Neural cell (in vitro differentiated cells): ENCODE measurements at regions not wholly inside any gene's neighbourhood (a gene's known extent, or its start where the extent isn't known, plus 50 kb on each side); places are given as distances from the start of the nearest gene placed in this dataset.

Experiments
- H2AFZ ChIP-seq: fragments of 200-600, 300-800 bp; sonication (generic), shearing (Covaris generic); 2 replicates; pipeline ENCODE4 v1.6.0; 2014; ENCODE audit warnings: low read depth, mild to moderate bottlenecking, antibody characterized with exemption, low read length, moderate library complexity
- H3F3A ChIP-seq: fragments of 200-600 bp; shearing (Covaris generic); 2 replicates; pipeline ENCODE4 v1.6.1; 2016; ENCODE audit warnings: mild to moderate bottlenecking, moderate library complexity, mixed read lengths, antibody characterized with exemption, low read length; ENCODE audit not compliant: insufficient read depth, poor library complexity, severe bottlenecking
- H3K27ac ChIP-seq: fragments of 200-600, 300-800 bp; sonication (generic), shearing (Covaris generic); 2 replicates; pipeline ENCODE4 v1.5.1; 2014; ENCODE audit warnings: mild to moderate bottlenecking, low read length, moderate library complexity
- H3K27me3 ChIP-seq: fragments of 300-800, 200-600 bp; sonication (generic), shearing (Covaris generic); 2 replicates; pipeline ENCODE4 v1.6.0; 2014; ENCODE audit warnings: mild to moderate bottlenecking, low read depth, low read length, moderate library complexity; ENCODE audit not compliant: insufficient read depth
- H3K36me3 ChIP-seq: fragments of 300-800, 200-600 bp; sonication (generic), shearing (Covaris generic); 2 replicates; pipeline ENCODE4 v1.5.1; 2014; ENCODE audit warnings: mild to moderate bottlenecking, antibody characterized with exemption, low read length, moderate library complexity; ENCODE audit not compliant: insufficient read depth
- H3K4me2 ChIP-seq: fragments of 300-800, 200-600 bp; sonication (generic), shearing (Covaris generic); 2 replicates; pipeline ENCODE4 v1.6.0; 2014; ENCODE audit warnings: mild to moderate bottlenecking, low read length
- H3K4me3 ChIP-seq: fragments of 300-800, 200-600 bp; sonication (generic), shearing (Covaris generic); 2 replicates; pipeline ENCODE4 v1.5.1; 2014; ENCODE audit warnings: mild to moderate bottlenecking, low read length, moderate library complexity
- H3K79me2 ChIP-seq: fragments of 200-600 bp; shearing (Covaris generic); replicated peaks from 2 replicates; pipeline ENCODE4 v1.6.0; 2014; ENCODE audit warnings: mild to moderate bottlenecking, low read length, moderate library complexity; ENCODE audit not compliant: insufficient read depth
- H3K9ac ChIP-seq: fragments of 300-800, 200-600 bp; sonication (generic), shearing (Covaris generic); 2 replicates; pipeline ENCODE4 v1.6.1; 2016; ENCODE audit warnings: mild to moderate bottlenecking, low read length, mixed read lengths
- H3K9me2 ChIP-seq: fragments of 200-600 bp; shearing (Covaris generic); 2 replicates; pipeline ENCODE4 v1.6.1; 2016; ENCODE audit warnings: mild to moderate bottlenecking, low read length, mixed read lengths; ENCODE audit not compliant: insufficient read depth
- H3K9me3 ChIP-seq: fragments of 200-600, 300-800 bp; sonication (generic), shearing (Covaris generic); 2 replicates; pipeline ENCODE4 v1.6.1; 2016; ENCODE audit warnings: mild to moderate bottlenecking, mixed run types, low read length, moderate library complexity, mixed read lengths
- H4K20me1 ChIP-seq: fragments of 200-600 bp; shearing (Covaris generic); 2 replicates; pipeline ENCODE4 v1.6.1; 2016; ENCODE audit warnings: mild to moderate bottlenecking, mixed run types; ENCODE audit not compliant: insufficient read depth
- EP300 ChIP-seq: fragments of 450-650 bp; conservative IDR thresholded peaks from 2 replicates; pipeline ENCODE4 v1.6.1; 2014; ENCODE audit warnings: antibody characterized with exemption, mild to moderate bottlenecking, moderate library complexity; ENCODE audit not compliant: poor library complexity, severe bottlenecking
- EZH2 ChIP-seq: fragments of 200-600, 300-800 bp; shearing (Covaris generic), sonication (generic); IDR thresholded peaks from 2 replicates; pipeline ENCODE4 v1.6.1; 2014; ENCODE audit warnings: antibody characterized with exemption, low read length, borderline replicate concordance, mild to moderate bottlenecking; ENCODE audit not compliant: insufficient read depth, poor library complexity, severe bottlenecking
- MXI1 ChIP-seq: fragments of 450-650 bp; conservative IDR thresholded peaks from 2 replicates; pipeline ENCODE4 v1.6.1; 2014; ENCODE audit warnings: antibody characterized with exemption, mild to moderate bottlenecking; ENCODE audit not compliant: poor library complexity, severe bottlenecking
- POLR2AphosphoS5 ChIP-seq: IDR thresholded peaks from 2 replicates; pipeline ENCODE4 v1.6.1; 2012
- RAD21 ChIP-seq: fragments of 450-650 bp; conservative IDR thresholded peaks from 2 replicates; pipeline ENCODE4 v1.6.1; 2014; ENCODE audit warnings: antibody characterized with exemption, mild to moderate bottlenecking, moderate library complexity
- SMC3 ChIP-seq: fragments of 450-650 bp; conservative IDR thresholded peaks from 2 replicates; pipeline ENCODE4 v1.6.1; 2014; ENCODE audit warnings: antibody characterized with exemption, mild to moderate bottlenecking, moderate library complexity; ENCODE audit not compliant: poor library complexity
- TAF1 ChIP-seq: IDR thresholded peaks from 2 replicates; pipeline ENCODE4 v1.6.1; 2012; ENCODE audit warnings: low read depth
- TF ChIP-seq, protein P1 (sequence below): IDR thresholded peaks from 2 replicates; pipeline ENCODE4 v1.6.1; 2012; ENCODE audit warnings: borderline replicate concordance
- TF ChIP-seq, protein P2 (sequence below): fragments of 450-650 bp; IDR thresholded peaks from 2 replicates; pipeline ENCODE4 v1.5.1; 2014; ENCODE audit warnings: antibody characterized with exemption, mild to moderate bottlenecking, moderate library complexity; ENCODE audit not compliant: poor library complexity, severe bottlenecking

DNA sequence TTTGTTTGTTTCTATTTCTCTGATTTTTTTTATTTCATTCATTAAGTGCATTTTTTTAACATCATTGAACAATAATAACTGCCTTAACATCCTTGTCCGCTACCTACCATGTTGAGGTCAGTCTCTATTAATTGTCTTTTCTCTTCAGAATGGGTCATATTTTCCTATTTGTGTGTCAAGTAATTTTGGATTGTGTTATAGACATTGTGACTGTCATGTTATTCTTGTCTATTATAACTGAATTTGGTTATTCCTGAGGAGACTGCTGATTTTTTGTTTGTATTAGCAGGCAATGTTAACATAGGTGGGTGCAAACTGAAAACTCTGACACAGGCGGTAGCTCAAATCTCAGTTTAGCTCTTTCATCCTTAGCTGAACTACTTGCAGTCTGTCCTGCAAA lies 169.9 kb downstream of the DICER1 start:
- Histone ChIP-seq H4K20me1 (no peaks in the 10 kb centered on the region), H3K27me3 (no peaks in the 10 kb centered on the region), H3K27ac (no peak overlapping the region), H3F3A (no peaks in the 10 kb centered on the region), H3K36me3 (no peaks in the 10 kb centered on the region), H3K4me3 (no peak overlapping the region), H2AFZ (no peak overlapping the region), H3K4me2 (no peak overlapping the region), H3K9me3 (no peaks in the 10 kb centered on the region), H3K9ac (no peak overlapping the region), H3K79me2 (no peaks in the 10 kb centered on the region), H3K9me2 (no peaks in the 10 kb centered on the region)
- no peak for TF ChIP-seq TAF1
- TF ChIP-seq, protein P1, sequence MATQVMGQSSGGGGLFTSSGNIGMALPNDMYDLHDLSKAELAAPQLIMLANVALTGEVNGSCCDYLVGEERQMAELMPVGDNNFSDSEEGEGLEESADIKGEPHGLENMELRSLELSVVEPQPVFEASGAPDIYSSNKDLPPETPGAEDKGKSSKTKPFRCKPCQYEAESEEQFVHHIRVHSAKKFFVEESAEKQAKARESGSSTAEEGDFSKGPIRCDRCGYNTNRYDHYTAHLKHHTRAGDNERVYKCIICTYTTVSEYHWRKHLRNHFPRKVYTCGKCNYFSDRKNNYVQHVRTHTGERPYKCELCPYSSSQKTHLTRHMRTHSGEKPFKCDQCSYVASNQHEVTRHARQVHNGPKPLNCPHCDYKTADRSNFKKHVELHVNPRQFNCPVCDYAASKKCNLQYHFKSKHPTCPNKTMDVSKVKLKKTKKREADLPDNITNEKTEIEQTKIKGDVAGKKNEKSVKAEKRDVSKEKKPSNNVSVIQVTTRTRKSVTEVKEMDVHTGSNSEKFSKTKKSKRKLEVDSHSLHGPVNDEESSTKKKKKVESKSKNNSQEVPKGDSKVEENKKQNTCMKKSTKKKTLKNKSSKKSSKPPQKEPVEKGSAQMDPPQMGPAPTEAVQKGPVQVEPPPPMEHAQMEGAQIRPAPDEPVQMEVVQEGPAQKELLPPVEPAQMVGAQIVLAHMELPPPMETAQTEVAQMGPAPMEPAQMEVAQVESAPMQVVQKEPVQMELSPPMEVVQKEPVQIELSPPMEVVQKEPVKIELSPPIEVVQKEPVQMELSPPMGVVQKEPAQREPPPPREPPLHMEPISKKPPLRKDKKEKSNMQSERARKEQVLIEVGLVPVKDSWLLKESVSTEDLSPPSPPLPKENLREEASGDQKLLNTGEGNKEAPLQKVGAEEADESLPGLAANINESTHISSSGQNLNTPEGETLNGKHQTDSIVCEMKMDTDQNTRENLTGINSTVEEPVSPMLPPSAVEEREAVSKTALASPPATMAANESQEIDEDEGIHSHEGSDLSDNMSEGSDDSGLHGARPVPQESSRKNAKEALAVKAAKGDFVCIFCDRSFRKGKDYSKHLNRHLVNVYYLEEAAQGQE = no peak
- no peak for TF ChIP-seq RAD21
- TF ChIP-seq POLR2AphosphoS5 = no peak
- TF ChIP-seq SMC3 = no peak
- no peak for TF ChIP-seq EZH2
- TF ChIP-seq EP300 = no peak
- TF ChIP-seq MXI1 = no peak
- TF ChIP-seq, protein P2, sequence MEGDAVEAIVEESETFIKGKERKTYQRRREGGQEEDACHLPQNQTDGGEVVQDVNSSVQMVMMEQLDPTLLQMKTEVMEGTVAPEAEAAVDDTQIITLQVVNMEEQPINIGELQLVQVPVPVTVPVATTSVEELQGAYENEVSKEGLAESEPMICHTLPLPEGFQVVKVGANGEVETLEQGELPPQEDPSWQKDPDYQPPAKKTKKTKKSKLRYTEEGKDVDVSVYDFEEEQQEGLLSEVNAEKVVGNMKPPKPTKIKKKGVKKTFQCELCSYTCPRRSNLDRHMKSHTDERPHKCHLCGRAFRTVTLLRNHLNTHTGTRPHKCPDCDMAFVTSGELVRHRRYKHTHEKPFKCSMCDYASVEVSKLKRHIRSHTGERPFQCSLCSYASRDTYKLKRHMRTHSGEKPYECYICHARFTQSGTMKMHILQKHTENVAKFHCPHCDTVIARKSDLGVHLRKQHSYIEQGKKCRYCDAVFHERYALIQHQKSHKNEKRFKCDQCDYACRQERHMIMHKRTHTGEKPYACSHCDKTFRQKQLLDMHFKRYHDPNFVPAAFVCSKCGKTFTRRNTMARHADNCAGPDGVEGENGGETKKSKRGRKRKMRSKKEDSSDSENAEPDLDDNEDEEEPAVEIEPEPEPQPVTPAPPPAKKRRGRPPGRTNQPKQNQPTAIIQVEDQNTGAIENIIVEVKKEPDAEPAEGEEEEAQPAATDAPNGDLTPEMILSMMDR = no peak

DNA sequence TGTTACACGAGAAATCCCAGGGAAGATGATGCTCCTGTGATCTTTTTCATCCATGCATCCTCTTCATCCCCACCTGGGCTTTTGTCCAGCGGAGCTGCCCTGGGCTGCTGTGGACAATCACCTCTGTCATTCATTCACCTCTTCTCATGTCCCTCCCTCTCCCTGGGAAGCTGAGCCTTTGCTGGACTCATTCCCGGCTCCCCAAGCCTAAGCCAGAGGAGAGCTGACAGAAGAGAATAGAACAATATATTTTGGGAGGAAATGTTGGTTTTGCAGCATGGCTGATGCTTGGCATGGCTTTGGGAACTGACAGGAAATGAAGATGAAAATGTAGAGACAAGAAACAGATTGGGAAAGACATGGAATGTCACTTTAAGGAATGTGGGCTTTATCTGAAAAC lies 177.4 kb downstream of the DICER1 start:
- no peaks in the 10 kb centered on the region for H3K27me3 ChIP-seq
- H3K4me2 ChIP-seq = no peak overlapping the region
- no peak for TF ChIP-seq TAF1
- TF ChIP-seq SMC3 = no peak
- TF ChIP-seq, protein P1 = no peak
- TF ChIP-seq POLR2AphosphoS5 = no peak
- TF ChIP-seq RAD21 = no peak
- TF ChIP-seq, protein P2 = no peak
- no peak for TF ChIP-seq MXI1
- no peak for TF ChIP-seq EZH2
- TF ChIP-seq EP300 = no peak
- H3K4me3 ChIP-seq = no peak overlapping the region
- no peak overlapping the region for H3K27ac ChIP-seq
- no peaks in the 10 kb centered on the region for H3K36me3 ChIP-seq
- no peaks in the 10 kb centered on the region for H4K20me1 ChIP-seq
- H3K9me3 ChIP-seq = no peaks in the 10 kb centered on the region
- H3K79me2 ChIP-seq = no peaks in the 10 kb centered on the region
- no peaks in the 10 kb centered on the region for H3K9me2 ChIP-seq
- no peak overlapping the region for H2AFZ ChIP-seq
- H3K9ac ChIP-seq = no peak overlapping the region
- no peaks in the 10 kb centered on the region for H3F3A ChIP-seq
